ENCODE measurements at regions not wholly inside any gene's neighbourhood (a gene's known extent, or its start where the extent isn't known, plus 50 kb on each side); places are given as distances from the start of the nearest gene placed in this dataset.

- no peak for DNase-seq
Observed at GRCh38 chr15:37720267-37720666, 214.2 kb upstream of the TMCO5A start.

DNA sequence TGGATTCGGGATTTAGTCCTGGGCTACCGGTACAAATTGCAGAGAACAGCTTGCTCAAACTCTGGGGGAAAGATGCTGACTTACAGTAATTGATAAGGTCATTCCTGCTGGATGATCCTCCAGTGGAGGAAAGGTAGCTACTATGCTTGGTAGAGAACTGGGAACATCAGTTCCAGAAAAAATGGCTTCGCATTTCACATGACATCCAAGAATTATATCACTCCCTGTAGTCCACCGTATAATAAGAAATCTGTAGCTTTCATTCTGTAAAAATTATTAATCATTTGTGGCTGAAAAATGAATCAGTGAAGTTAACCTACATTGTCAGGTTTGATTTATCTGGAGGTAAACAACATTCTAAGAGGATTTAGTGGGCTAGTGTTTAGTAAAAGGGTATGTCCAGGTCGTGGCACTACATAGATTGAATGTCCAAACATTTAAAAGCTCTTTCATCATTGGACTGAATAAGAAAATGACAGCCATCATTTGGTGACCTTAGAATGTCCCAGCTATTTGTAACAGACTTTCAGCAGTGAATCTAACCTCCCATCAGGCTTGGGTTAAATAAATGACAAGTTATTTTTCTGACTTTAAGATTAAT is 203.2 kb upstream of the TMCO5A start:
- no peak for DNase-seq

GRCh38 chr15:37733628-37734027 is 200.8 kb upstream of the TMCO5A start:
- DNase-seq = no peak

DNA sequence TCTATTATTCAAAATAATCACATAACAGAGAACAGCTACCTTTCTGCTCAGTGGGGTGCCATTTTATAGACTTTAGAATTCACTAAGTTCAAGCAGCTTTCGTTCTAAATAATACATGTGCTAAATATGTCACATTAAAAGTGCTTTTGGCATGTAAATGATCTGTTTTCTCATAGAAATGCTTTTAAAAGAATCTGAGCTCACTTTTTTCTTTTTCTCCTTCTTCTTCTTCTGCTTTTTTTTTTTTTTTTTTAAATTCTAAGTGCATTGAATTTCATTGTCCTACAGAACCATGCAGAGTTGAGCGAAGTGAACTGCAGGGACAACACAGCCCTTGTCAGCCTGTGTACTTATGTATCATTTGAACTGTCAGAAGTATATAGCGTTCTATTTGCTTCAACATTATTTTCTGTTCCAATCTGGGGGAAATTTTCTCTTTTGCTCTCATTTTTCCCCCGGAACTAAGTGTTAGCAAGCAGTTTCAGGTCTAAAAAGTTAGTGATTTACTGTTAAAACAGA is 193.8 kb upstream of the TMCO5A start:
- no peak for DNase-seq

DNA sequence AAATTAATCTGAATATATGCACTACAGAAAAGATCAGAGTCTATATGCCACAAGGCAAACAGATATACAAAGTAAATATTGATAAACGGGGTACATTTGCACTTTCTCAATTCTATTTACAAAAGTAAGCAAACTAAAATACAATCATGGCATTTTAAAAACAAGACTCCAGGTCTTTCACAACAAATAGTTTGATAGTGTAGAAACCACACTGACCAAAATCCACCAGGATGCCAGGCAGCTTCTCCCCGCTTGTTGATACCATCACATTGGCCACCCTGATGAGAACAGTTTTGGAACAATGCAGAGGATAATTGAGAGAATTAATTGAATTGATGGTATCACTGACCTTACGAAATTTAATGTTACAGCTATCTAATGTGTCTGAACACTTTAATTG is 190.6 kb upstream of the TMCO5A start:
- no peak for DNase-seq

GRCh38 chr15:37744521-37744920 is 189.9 kb upstream of the TMCO5A start:
- DNase-seq = no peak

DNA sequence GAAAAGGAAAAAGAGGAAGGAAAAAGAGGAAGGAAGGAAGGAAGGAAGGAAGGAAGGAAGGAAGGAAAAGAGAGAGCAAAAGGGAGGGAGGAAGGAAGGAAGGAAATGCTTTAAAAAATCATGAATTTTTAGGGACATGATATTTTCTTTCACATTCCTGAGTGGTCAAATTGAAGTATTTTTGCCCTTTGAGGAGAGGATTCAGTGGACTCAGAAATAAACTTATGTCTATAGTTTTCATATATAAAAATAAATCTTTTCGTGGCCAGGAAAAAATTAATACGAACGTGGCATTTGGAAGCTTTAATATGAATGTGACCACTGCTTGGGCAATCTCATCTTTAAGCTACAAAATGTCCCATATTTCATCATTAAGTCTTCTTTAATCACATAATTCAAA is 183.0 kb upstream of the TMCO5A start:
- DNase-seq = no peak

- DNase-seq = no peak
Observed at GRCh38 chr15:37756407-37756806, 178.0 kb upstream of the TMCO5A start.

DNA sequence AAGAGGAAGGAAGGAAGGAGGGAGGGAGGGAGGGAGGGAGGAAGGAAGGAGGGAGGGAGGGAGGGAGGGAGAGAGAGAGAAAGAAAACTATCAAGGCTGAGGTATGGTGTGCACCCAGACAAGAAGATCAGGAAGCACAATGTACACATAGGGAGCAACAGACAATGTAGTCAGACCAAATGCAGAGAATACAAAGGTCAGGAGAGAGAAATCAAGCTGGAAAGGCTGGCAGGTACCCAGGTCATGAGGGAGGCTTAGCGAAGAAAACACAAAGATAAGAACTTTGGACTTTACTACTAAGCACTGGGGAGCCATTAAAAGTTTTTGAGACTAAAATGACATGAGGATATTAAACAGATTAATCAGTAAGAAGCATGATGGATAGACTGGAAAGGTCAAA is 176.0 kb upstream of the TMCO5A start:
- no peak for DNase-seq

- no peak for DNase-seq
Observed at GRCh38 chr15:37764733-37765191, 169.7 kb upstream of the TMCO5A start.

DNA sequence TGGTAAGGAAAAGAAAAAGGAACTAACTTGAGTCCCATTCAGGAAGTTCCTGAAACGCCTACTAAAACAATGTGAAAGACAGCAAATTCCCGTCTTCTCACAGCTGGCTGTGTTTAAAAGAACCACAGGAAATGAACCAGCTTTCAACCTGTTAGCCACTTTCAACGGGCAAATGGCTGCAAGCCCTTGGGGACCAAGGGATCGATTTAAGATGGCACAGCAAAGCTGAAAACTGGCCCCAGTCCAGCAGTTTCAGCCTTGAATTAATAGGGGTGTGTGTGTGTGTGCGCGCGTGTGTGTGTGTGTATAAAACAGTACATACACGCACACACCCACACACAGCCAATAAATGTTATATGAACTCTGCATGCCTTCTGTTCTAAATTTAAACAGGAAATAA is 168.7 kb upstream of the TMCO5A start:
- DNase-seq = no peak

- DNase-seq = no peak
Observed at GRCh38 chr15:37767841-37768455, 166.5 kb upstream of the TMCO5A start.

DNA sequence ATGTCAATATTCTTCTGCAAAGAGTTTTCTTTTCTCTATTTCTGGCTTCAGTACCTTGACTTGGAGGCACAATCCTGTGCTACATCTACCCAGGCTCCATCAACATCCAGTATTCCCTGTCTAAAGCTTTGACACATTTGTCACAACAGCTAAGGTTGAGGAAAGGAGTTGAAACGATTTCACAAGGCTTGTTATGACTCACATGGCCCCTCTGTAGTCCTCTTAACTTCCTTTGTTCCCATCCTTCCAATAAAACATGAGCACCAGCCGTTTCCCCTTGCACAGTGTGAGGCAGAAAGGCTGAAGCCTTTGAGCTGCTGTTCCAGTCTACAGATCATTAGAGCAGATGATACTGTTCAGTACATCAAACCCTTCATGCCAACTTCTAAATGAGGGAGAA is 163.0 kb upstream of the TMCO5A start:
- DNase-seq = no peak

DNA sequence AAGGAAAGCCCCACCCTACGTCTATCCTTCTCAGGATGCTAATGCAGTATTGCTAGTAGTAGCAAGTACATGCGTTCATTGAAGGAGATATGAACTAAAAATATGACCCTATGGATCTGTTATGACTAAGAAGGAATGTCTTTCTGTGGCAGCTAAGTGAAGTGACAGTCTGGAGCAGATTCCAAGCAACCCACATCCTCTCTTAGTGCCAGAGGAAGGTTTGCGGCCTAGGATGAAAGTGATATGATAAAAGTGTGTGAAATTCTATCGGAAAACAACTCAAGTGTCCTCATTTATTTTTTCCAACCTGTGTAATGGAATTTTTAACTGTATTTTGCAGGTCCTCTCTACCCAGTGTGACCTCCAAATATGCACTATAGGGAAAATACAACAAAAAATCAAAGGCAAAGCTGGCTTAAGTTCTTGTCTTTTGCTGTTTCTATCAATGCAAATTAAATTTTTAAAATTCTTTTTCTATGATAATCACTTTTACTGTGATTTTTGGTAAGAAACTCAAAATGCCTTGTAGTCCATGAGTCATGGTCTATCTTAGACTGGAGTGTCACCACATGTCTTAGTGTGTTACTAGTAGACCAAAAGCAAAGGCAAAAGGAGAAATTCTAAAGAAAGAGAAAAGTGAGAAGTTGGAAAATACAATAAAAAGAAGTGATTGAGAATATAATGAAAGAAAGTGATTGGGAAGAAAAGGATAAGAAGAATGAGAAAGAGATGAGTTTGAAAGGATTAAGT is 161.2 kb upstream of the TMCO5A start:
- no peak for DNase-seq

DNA sequence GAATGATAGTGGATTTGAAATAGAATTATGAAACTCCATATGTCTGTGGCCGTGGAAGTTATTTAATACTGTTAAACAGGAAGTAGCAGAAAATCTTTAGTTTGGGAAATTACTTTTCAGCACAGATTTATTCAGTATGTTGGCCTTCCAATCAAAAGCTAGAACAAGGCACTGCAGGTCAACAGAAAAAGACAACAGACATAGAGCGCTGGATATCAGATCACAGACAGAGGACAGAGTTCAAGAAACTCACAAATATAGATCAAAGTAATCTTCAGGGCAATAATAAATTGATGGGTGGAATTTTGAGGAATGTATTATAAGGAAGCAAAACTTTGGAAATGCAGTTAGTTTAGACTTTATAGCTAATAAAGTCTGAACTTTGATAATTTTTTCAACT is 159.5 kb upstream of the TMCO5A start:
- DNase-seq = no peak

DNA sequence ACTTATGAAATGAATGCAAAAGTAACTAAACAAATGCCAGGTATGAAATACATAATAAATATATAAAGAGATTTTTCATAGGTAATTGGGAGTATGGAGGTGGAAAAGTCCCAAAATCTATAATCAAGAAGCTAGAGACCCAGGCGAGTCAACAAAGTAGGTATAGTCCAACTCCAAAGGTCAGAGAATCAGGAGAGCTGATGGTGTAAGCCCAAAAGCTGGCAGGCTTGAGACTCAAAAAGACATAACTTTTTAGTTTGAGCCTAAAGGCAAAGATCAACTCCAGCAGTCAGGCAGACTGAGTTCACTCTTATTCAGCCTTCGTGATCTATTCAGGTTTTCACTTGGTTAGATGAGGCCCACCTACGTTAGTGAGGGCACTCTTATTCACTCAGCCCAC is 157.4 kb upstream of the TMCO5A start:
- no peak for DNase-seq

DNA sequence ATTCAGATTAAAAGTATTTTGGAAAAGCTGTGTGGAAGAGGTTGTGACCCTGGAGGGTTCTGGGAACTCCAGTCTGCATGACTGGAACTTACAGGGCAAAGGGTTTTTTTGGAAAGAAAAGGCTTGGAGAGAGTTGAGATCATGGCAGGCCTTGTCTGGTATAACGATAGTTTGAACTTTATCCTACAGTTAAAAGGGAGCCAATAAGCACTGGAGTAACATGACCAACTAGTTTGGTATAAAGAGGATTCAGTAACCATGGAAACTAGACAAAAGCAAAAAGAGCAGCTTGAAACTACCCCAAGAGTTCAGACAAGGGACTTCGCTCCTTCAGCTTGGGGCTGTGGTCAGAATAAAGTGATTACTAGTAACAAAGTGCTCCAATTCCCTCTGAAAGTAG is 151.2 kb upstream of the TMCO5A start:
- no peak for DNase-seq

DNA sequence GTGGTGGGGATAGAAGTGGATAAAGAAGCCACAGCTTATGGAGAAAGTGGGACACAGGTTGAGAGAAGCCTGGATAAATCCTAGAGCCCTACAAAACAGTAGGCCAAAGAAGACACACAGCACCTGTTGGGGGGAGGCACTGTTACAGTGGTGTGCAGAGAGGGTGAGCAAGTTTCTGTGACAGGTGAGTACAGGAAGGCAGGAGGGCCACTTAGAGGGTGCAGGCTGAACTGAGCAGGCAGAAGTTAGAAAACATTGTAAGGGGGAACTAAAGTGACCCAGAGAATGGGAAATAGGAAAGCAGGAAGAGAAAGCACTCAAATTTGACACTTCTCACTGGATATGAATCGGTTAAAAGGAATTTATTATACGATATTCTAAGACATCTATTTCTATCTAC is 146.1 kb upstream of the TMCO5A start:
- DNase-seq = no peak

- DNase-seq = no peak
Observed at GRCh38 chr15:37788767-37789396, 145.6 kb upstream of the TMCO5A start.

GRCh38 chr15:37789397-37789786 is 145.0 kb upstream of the TMCO5A start:
- DNase-seq = no peak

GRCh38 chr15:37789881-37790280 is 144.6 kb upstream of the TMCO5A start:
- DNase-seq = no peak

DNA sequence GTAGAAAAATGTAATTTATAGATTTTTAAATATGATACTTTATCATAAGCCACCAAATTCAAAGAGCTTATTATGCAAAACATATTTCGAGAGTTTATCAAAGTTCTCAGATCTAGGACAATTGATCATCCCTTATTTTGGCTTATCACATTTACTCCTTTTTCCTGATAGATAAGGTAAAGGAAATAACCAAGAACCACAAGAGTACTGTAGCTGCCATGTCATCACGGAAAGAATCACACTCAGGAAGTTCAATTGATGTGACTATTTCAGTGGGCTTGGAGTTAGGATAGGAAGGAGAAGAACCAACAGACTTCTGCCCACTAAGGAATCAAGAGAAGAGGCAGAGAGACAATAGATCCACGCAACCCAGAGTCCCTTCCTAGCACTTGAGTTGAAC is 142.7 kb upstream of the TMCO5A start:
- no peak for DNase-seq

GRCh38 chr15:37792351-37792750 is 142.1 kb upstream of the TMCO5A start:
- DNase-seq = no peak

DNA sequence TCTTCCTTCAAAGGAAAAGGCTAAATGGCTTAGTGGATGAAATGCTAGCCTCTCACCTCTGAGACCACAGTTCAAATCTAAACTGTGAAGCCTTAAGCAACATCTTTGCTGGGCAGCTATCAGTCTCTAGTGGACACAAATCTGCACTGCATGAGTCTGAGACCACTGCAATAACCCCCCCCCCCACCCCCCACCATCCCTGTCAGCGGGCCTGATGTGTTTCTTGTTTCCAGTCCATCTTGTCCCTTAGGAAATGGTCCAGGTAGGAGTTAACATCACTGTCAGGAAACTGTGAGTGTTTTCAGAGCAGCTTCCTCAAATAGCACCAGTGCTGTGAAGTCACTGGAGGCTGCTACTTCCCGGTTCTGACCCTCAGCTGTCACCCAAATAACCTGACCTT is 140.6 kb upstream of the TMCO5A start:
- DNase-seq = no peak
